Uterus (tissue), 3 donors: ENCODE measurements at regions not wholly inside any gene's neighbourhood (a gene's known extent, or its start where the extent isn't known, plus 50 kb on each side); places are given as distances from the start of the nearest gene placed in this dataset.

Experiments
- DNase-seq, 2 donors: peaks; one replicate each; pipeline ENCODE4 v3.0.0-alpha.2; 2019 to 2020
- H3K27ac ChIP-seq, 2 donors: fragments of 200-600 bp; sonication (generic); 1 replicate in 1 of 2; 2 replicates in 1 of 2; pipeline ENCODE4 v1.5.1; 2016 to 2018
- H3K27me3 ChIP-seq, 2 donors: fragments of 200-600 bp; sonication (generic); one replicate each; pipeline ENCODE4 v1.5.1; 2018 to 2019; ENCODE audit warnings: control low read depth in 1 of 2
- H3K36me3 ChIP-seq, 2 donors: fragments of 200-600 bp; sonication (generic); one replicate each; pipeline ENCODE4 v1.5.1; 2019; ENCODE audit warnings: control low read depth in 1 of 2
- H3K4me1 ChIP-seq, 2 donors: fragments of 200-600 bp; sonication (generic); one replicate each; pipeline ENCODE4 v1.5.1; 2018 to 2019; ENCODE audit warnings: control low read depth in 1 of 2
- H3K4me3 ChIP-seq, 2 donors: fragments of 200-600 bp; sonication (generic); 1 replicate in 1 of 2; 2 replicates in 1 of 2; pipeline ENCODE4 v1.5.1; 2018 to 2019; ENCODE audit warnings: mild to moderate bottlenecking in 1 of 2
- H3K9me3 ChIP-seq, 2 donors: fragments of 200-600 bp; sonication (generic); one replicate each; pipeline ENCODE4 v1.5.1; 2019; ENCODE audit warnings: control low read depth in 1 of 2
- CTCF ChIP-seq, 4 experiments: fragments of 200-600 bp in 2 of 4; fragments of 450-650 bp in 2 of 4; sonication (generic) in 2 of 4; IDR thresholded peaks; one replicate each; pipeline ENCODE4 v1.5.1; 2016 to 2019; ENCODE audit warnings: antibody characterized with exemption in 4 of 4, mild to moderate bottlenecking in 2 of 4, moderate library complexity in 1 of 4
- POLR2A ChIP-seq, 2 donors: fragments of 450-650 bp; IDR thresholded peaks; one replicate each; pipeline ENCODE4 v1.6.1; 2016; ENCODE audit warnings: antibody characterized with exemption in 2 of 2, mild to moderate bottlenecking in 1 of 2, moderate library complexity in 1 of 2
- intact Hi-C: fragments of 100-400 bp; cut with DNase I; formaldehyde crosslinking; loops from one replicate; pipeline ENCODE4 v1.15.1; 2023; ENCODE audit warnings: low total_unique reads
- donor health status: DM: yes; HTN: yes; CAD: no.

GRCh38 chr12:63222582-63222981 lies 71.6 kb upstream of the AVPR1A start:
- Histone ChIP-seq H3K9me3 (no peaks in the 10 kb centered on the region), H3K4me3 (no peak overlapping the region), H3K4me1 (no peaks in the 10 kb centered on the region), H3K36me3 (no peaks in the 10 kb centered on the region), H3K27ac (no peak overlapping the region), H3K27me3 (no peaks in the 10 kb centered on the region)
- no peak for TF ChIP-seq CTCF (IDR thresholded peaks at IDR 0.05)
- no peak for TF ChIP-seq POLR2A (IDR thresholded peaks at IDR 0.05)
- DNase-seq, result no peak
- intact Hi-C loops, result no loop called here

- TF ChIP-seq CTCF (IDR thresholded peaks at IDR 0.05) (no peak), POLR2A (IDR thresholded peaks at IDR 0.05) (no peak)
- Histone ChIP-seq H3K4me3 (no peak overlapping the region), H3K27me3 (no peaks in the 10 kb centered on the region), H3K9me3 (no peaks in the 10 kb centered on the region), H3K36me3 (no peaks in the 10 kb centered on the region), H3K4me1 (no peaks in the 10 kb centered on the region), H3K27ac (no peak overlapping the region)
- no peak for DNase-seq
- intact Hi-C loops, result no loop called here
Measured at GRCh38 chr12:63220921-63221320, 69.9 kb upstream of the AVPR1A start.

GRCh38 chr12:63212316-63212715 lies 61.3 kb upstream of the AVPR1A start:
- DNase-seq, result no peak
- no peaks in the 10 kb centered on the region for H3K27me3 ChIP-seq
- no peaks in the 10 kb centered on the region for H3K36me3 ChIP-seq
- no peaks in the 10 kb centered on the region for H3K9me3 ChIP-seq
- H3K27ac ChIP-seq, result no peak overlapping the region
- no peak overlapping the region for H3K4me3 ChIP-seq
- intact Hi-C loops, result no loop called here
- TF ChIP-seq POLR2A (IDR thresholded peaks at IDR 0.05) (no peak), CTCF (IDR thresholded peaks at IDR 0.05) (no peak)
- no peaks in the 10 kb centered on the region for H3K4me1 ChIP-seq

- intact Hi-C loops, result no loop called here
- Histone ChIP-seq H3K27me3 (no peaks in the 10 kb centered on the region), H3K4me1 (no peaks in the 10 kb centered on the region), H3K4me3 (no peak overlapping the region), H3K36me3 (no peaks in the 10 kb centered on the region), H3K9me3 (no peaks in the 10 kb centered on the region), H3K27ac (no peak overlapping the region)
- DNase-seq, result no peak
- TF ChIP-seq CTCF (IDR thresholded peaks at IDR 0.05), result no peak
- no peak for TF ChIP-seq POLR2A (IDR thresholded peaks at IDR 0.05)
Measured at GRCh38 chr12:63208956-63209355, 58.0 kb upstream of the AVPR1A start.

GRCh38 chr12:63206909-63207308 lies 55.9 kb upstream of the AVPR1A start:
- Histone ChIP-seq H3K4me1 (no peaks in the 10 kb centered on the region), H3K9me3 (no peaks in the 10 kb centered on the region), H3K27me3 (no peaks in the 10 kb centered on the region), H3K27ac (no peak overlapping the region), H3K36me3 (no peaks in the 10 kb centered on the region), H3K4me3 (no peak overlapping the region)
- peak in 1 of 2 donors; percentile 50 for DNase-seq
- intact Hi-C loops, result no loop called here
- TF ChIP-seq CTCF (IDR thresholded peaks at IDR 0.05) (no peak), POLR2A (IDR thresholded peaks at IDR 0.05) (no peak)
